CD4-positive, alpha-beta T cell (primary cell): ENCODE measurements at regions not wholly inside any gene's neighbourhood (a gene's known extent, or its start where the extent isn't known, plus 50 kb on each side); places are given as distances from the start of the nearest gene placed in this dataset.

Source experiments
- ATAC-seq: fragments of 200-7000 bp; cut with Tn5 transposase; one replicate; pipeline ENCODE4 v1.10.0; 2022; ENCODE audit warnings: mild to moderate bottlenecking; ENCODE audit not compliant: poor library complexity
- CTCF ChIA-PET: fragments of 350-600 bp; sonication (Branson Sonifier 250); formaldehyde crosslinking; loops from one replicate; lab custom pipeline; 2021; ENCODE audit warnings: antibody characterized with exemption, inconsistent platforms; lab: Charles Lee
- POLR2A ChIA-PET: fragments of 350-600 bp; sonication (Branson Sonifier 250); formaldehyde crosslinking; loops from one replicate; lab custom pipeline; 2021; ENCODE audit warnings: antibody characterized with exemption, inconsistent platforms; lab: Charles Lee
- DNase-seq, 14 experiments: peaks; one replicate each; pipeline ENCODE4 v3.0.0-alpha.2; 2013 to 2020; ENCODE audit warnings: mixed read lengths in 2 of 14
- H3K27ac ChIP-seq, 2 donors: one replicate each; pipeline versions ENCODE4 v1.5.1 to v1.7.0; 2013; ENCODE audit warnings: low read length in 2 of 2, low read depth in 1 of 2, mild to moderate bottlenecking in 1 of 2
- H3K27me3 ChIP-seq, 2 experiments: 1 replicate in 1 of 2; 2 replicates in 1 of 2; pipeline versions ENCODE4 v1.6.1 to v1.7.0; 2013; ENCODE audit warnings: low read length in 2 of 2, control low read depth in 1 of 2, mild to moderate bottlenecking in 1 of 2, moderate library complexity in 1 of 2; ENCODE audit not compliant: insufficient read depth in 2 of 2, control insufficient read depth in 1 of 2
- H3K36me3 ChIP-seq: one replicate; pipeline ENCODE4 v1.6.1; 2013; ENCODE audit warnings: low read length, control low read depth; ENCODE audit not compliant: insufficient read depth
- H3K4me1 ChIP-seq: one replicate; pipeline ENCODE4 v1.6.1; 2013; ENCODE audit warnings: low read length, control low read depth; ENCODE audit not compliant: insufficient read depth
- H3K4me3 ChIP-seq: one replicate; pipeline ENCODE4 v1.5.1; 2013; ENCODE audit warnings: mild to moderate bottlenecking, low read length, moderate library complexity
- H3K9me3 ChIP-seq, 2 experiments: 1 replicate in 1 of 2; 2 replicates in 1 of 2; pipeline versions ENCODE4 v1.6.1 to v1.7.0; 2013; ENCODE audit warnings: low read length in 2 of 2, mild to moderate bottlenecking in 2 of 2, control low read depth in 1 of 2, moderate library complexity in 1 of 2; ENCODE audit not compliant: control insufficient read depth in 1 of 2, insufficient read depth in 1 of 2
- H3K27ac Mint-ChIP-seq: one replicate; pipeline ENCODE4 v1.8.0; 2020; ENCODE audit warnings: mixed read lengths
- H3K27me3 Mint-ChIP-seq: one replicate; pipeline ENCODE4 v1.8.0; 2021; ENCODE audit warnings: mixed read lengths
- H3K36me3 Mint-ChIP-seq: one replicate; pipeline ENCODE4 v1.8.0; 2021; ENCODE audit warnings: low read depth, mixed read lengths
- H3K4me1 Mint-ChIP-seq: one replicate; pipeline ENCODE4 v1.8.0; 2021; ENCODE audit warnings: low read depth, mixed read lengths
- H3K4me3 Mint-ChIP-seq: one replicate; pipeline ENCODE4 v1.8.0; 2020; ENCODE audit warnings: mild to moderate bottlenecking, mixed read lengths
- H3K9me3 Mint-ChIP-seq: one replicate; pipeline ENCODE4 v1.8.0; 2020; ENCODE audit warnings: mixed read lengths
- CTCF ChIP-seq: fragments of 200-600 bp; IDR thresholded peaks from one replicate; pipeline ENCODE4 v1.8.0; 2022; ENCODE audit warnings: antibody characterized with exemption, mild to moderate bottlenecking
- intact Hi-C, 2 experiments: fragments of 100-400 bp; cut with DNase I in 1 of 2; cut with micrococcal nuclease in 1 of 2; formaldehyde crosslinking; loops; one replicate each; pipeline versions ENCODE4 v1.15.1 to v1.9.0; 2023 to 2025; cut with DNase I, micrococcal nuclease

- no peaks in the 10 kb centered on the region for H3K36me3 Mint-ChIP-seq
- Histone ChIP-seq H3K4me3 (no peak overlapping the region), H3K27me3 (no peaks in the 10 kb centered on the region), H3K4me1 (no peaks in the 10 kb centered on the region), H3K27ac (no peak overlapping the region), H3K36me3 (no peaks in the 10 kb centered on the region), H3K9me3 (no peaks in the 10 kb centered on the region)
- peaks cover 18% of the 10 kb centered on the region for H3K27me3 Mint-ChIP-seq
- no peaks in the 10 kb centered on the region for H3K9me3 Mint-ChIP-seq
- H3K4me3 Mint-ChIP-seq: no peak overlapping the region
- intact Hi-C loops: no loop called here
- DNase-seq: no peak
- no peak for ATAC-seq
- no peaks in the 10 kb centered on the region for H3K4me1 Mint-ChIP-seq
- ChIA-PET CTCF (no interaction called here), POLR2A (no interaction called here)
- no peak overlapping the region for H3K27ac Mint-ChIP-seq
- no peak for TF ChIP-seq CTCF
Measured at GRCh38 chr10:91144961-91145360, 75.5 kb upstream of the PCGF5 start.

GRCh38 chr10:91146146-91146545 is 74.3 kb upstream of the PCGF5 start:
- intact Hi-C loops: no loop called here

GRCh38 chr10:91149550-91149949 is 70.9 kb upstream of the PCGF5 start:
- ChIA-PET POLR2A (interaction anchor here (0.7 to 1.0 kb wide), 2 partner anchors 14 to 31 kb away, joined by 3 to 4 read pairs; no protein-coding TSS in a partner anchor), CTCF (interaction anchor here (0.8 to 1.1 kb wide), 2 partner anchors 9 to 101 kb away, joined by 3 to 4 read pairs; no protein-coding TSS in a partner anchor)
- no peaks in the 10 kb centered on the region for H3K9me3 Mint-ChIP-seq
- Histone ChIP-seq H3K27ac (no peak overlapping the region), H3K9me3 (no peaks in the 10 kb centered on the region), H3K4me3 (no peak overlapping the region), H3K27me3 (no peaks in the 10 kb centered on the region), H3K36me3 (no peaks in the 10 kb centered on the region), H3K4me1 (no peaks in the 10 kb centered on the region)
- no peak overlapping the region for H3K4me3 Mint-ChIP-seq
- no peaks in the 10 kb centered on the region for H3K4me1 Mint-ChIP-seq
- TF ChIP-seq CTCF: no peak
- no peaks in the 10 kb centered on the region for H3K36me3 Mint-ChIP-seq
- no peak for ATAC-seq
- H3K27me3 Mint-ChIP-seq: peaks cover 10% of the 10 kb centered on the region
- intact Hi-C loops: no loop called here
- DNase-seq: no peak
- no peak overlapping the region for H3K27ac Mint-ChIP-seq

More at GRCh38 chr10:91146146-91146545, 74.3 kb upstream of the PCGF5 start:
- no peak overlapping the region for H3K4me3 Mint-ChIP-seq
- TF ChIP-seq CTCF: no peak
- no peak overlapping the region for H3K4me3 ChIP-seq
- DNase-seq: no peak
- H3K9me3 Mint-ChIP-seq: no peaks in the 10 kb centered on the region
- peaks cover 18% of the 10 kb centered on the region for H3K27me3 Mint-ChIP-seq
- no peaks in the 10 kb centered on the region for H3K9me3 ChIP-seq
- ChIA-PET CTCF (no interaction called here), POLR2A (no interaction called here)
- no peaks in the 10 kb centered on the region for H3K36me3 Mint-ChIP-seq
- no peak overlapping the region for H3K27ac Mint-ChIP-seq
- ATAC-seq: no peak
- H3K4me1 Mint-ChIP-seq: no peaks in the 10 kb centered on the region
- H3K4me1 ChIP-seq: no peaks in the 10 kb centered on the region
- H3K36me3 ChIP-seq: no peaks in the 10 kb centered on the region
- H3K27me3 ChIP-seq: no peaks in the 10 kb centered on the region
- no peak overlapping the region for H3K27ac ChIP-seq
